GM23338 (cell line): ENCODE measurements at regions not wholly inside any gene's neighbourhood (a gene's known extent, or its start where the extent isn't known, plus 50 kb on each side); places are given as distances from the start of the nearest gene placed in this dataset.

Source experiments
- ATAC-seq: fragments of 200-7000 bp; cut with Tn5 transposase; 3 replicates; pipeline ENCODE4 v1.9.1; 2020
- DNase-seq: peaks from one replicate; pipeline ENCODE4 v3.0.0-alpha.2; 2015; ENCODE audit warnings: low spot score
- H2AFZ ChIP-seq: fragments of 200-600 bp; sonication (generic); 2 replicates; pipeline ENCODE4 v1.8.0; 2016; ENCODE audit warnings: antibody characterized with exemption, mild to moderate bottlenecking, moderate library complexity
- H3F3A ChIP-seq: fragments of 200-600 bp; sonication (generic); replicated peaks from 2 replicates; pipeline ENCODE4 v1.8.0; 2017; ENCODE audit warnings: antibody characterized with exemption, mixed run types, low read depth
- H3K27ac ChIP-seq: fragments of 200-600 bp; sonication (generic); 2 replicates; pipeline ENCODE4 v1.6.1; 2016; ENCODE audit warnings: low read depth
- H3K27me3 ChIP-seq: fragments of 200-600 bp; sonication (generic); 2 replicates; pipeline ENCODE4 v1.8.0; 2016; ENCODE audit warnings: mild to moderate bottlenecking, mixed run types, moderate library complexity; ENCODE audit not compliant: insufficient read depth
- H3K36me3 ChIP-seq: fragments of 200-600 bp; sonication (generic); 2 replicates; pipeline ENCODE4 v1.8.0; 2016; ENCODE audit warnings: mild to moderate bottlenecking; ENCODE audit not compliant: insufficient read depth
- H3K4me1 ChIP-seq: fragments of 200-600 bp; sonication (generic); 2 replicates; pipeline ENCODE4 v1.8.0; 2016; ENCODE audit warnings: mild to moderate bottlenecking, moderate library complexity; ENCODE audit not compliant: insufficient read depth
- H3K4me2 ChIP-seq: fragments of 200-600 bp; sonication (generic); 2 replicates; pipeline ENCODE4 v1.7.1; 2017; ENCODE audit warnings: mixed run types
- H3K4me3 ChIP-seq: fragments of 200-600 bp; sonication (generic); 2 replicates; pipeline ENCODE4 v1.6.1; 2016; ENCODE audit warnings: mixed run types
- H3K79me2 ChIP-seq: fragments of 200-600 bp; sonication (generic); replicated peaks from 2 replicates; pipeline ENCODE4 v1.8.0; 2017; ENCODE audit warnings: mild to moderate bottlenecking; ENCODE audit not compliant: insufficient read depth
- H3K9me2 ChIP-seq: fragments of 200-600 bp; sonication (generic); 2 replicates; pipeline ENCODE4 v1.8.0; 2017; ENCODE audit not compliant: insufficient read depth
- H4K20me1 ChIP-seq: fragments of 200-600 bp; sonication (generic); replicated peaks from 2 replicates; pipeline ENCODE4 v1.8.0; 2017; ENCODE audit warnings: mild to moderate bottlenecking; ENCODE audit not compliant: insufficient read depth
- H3K27ac Mint-ChIP-seq: 2 replicates; pipeline ENCODE4 v1.8.0; 2020; ENCODE audit warnings: inconsistent platforms, mild to moderate bottlenecking, moderate library complexity, mixed read lengths
- H3K27me3 Mint-ChIP-seq: 3 replicates; pipeline ENCODE4 v1.8.0; 2022; ENCODE audit warnings: low read depth, mild to moderate bottlenecking, moderate library complexity, mixed read lengths, inconsistent platforms; ENCODE audit not compliant: insufficient read depth, poor library complexity
- H3K36me3 Mint-ChIP-seq: 3 replicates; pipeline ENCODE4 v1.8.0; 2021; ENCODE audit warnings: low read depth, mild to moderate bottlenecking, inconsistent platforms, moderate library complexity, mixed read lengths
- H3K4me1 Mint-ChIP-seq: 3 replicates; pipeline ENCODE4 v1.8.0; 2020; ENCODE audit warnings: mild to moderate bottlenecking, inconsistent platforms, mixed read lengths
- H3K4me3 Mint-ChIP-seq: 3 replicates; pipeline ENCODE4 v1.8.0; 2021; ENCODE audit warnings: moderate library complexity, mild to moderate bottlenecking, inconsistent platforms, mixed read lengths
- H3K9me3 Mint-ChIP-seq: 3 replicates; pipeline ENCODE4 v1.8.0; 2020; ENCODE audit warnings: moderate library complexity, mild to moderate bottlenecking, inconsistent platforms, mixed read lengths
- CREB1 ChIP-seq: fragments of 250-450 bp; sonication (Bioruptor Pico); IDR thresholded peaks from 2 replicates; pipeline ENCODE4 v1.5.0; 2020; ENCODE audit warnings: low read depth, mild to moderate bottlenecking, moderate library complexity
- CTCF ChIP-seq, 2 experiments: fragments of 200-600 bp in 1 of 2; sonication (generic) in 1 of 2; conservative IDR thresholded peaks; 2 replicates each; pipeline versions ENCODE4 v1.5.1 to v1.6.1; 2016 to 2017; ENCODE audit warnings: antibody characterized with exemption in 2 of 2, low read depth in 2 of 2, mild to moderate bottlenecking in 2 of 2, moderate library complexity in 1 of 2
- EZH2 ChIP-seq: fragments of 200-600 bp; sonication (generic); IDR thresholded peaks from one replicate; pipeline ENCODE4 v1.8.0; 2017; ENCODE audit warnings: antibody characterized with exemption, mild to moderate bottlenecking, low read depth; ENCODE audit not compliant: unreplicated experiment
- EZH2phosphoT487 ChIP-seq: fragments of 200-600 bp; sonication (generic); IDR thresholded peaks from one replicate; pipeline ENCODE4 v1.8.1; 2018; ENCODE audit warnings: antibody characterized with exemption; ENCODE audit not compliant: unreplicated experiment
- JUNB ChIP-seq: IDR thresholded peaks from one replicate; pipeline ENCODE4 v1.6.1; 2016; ENCODE audit warnings: antibody characterized with exemption; ENCODE audit not compliant: unreplicated experiment
- NANOG ChIP-seq: IDR thresholded peaks from 2 replicates; pipeline ENCODE4 v1.6.1; 2016; ENCODE audit warnings: antibody characterized with exemption, borderline replicate concordance
- POLR2AphosphoS5 ChIP-seq: IDR thresholded peaks from 2 replicates; pipeline ENCODE4 v1.6.1; 2016; ENCODE audit warnings: antibody characterized with exemption, low read depth
- STAT1 ChIP-seq: IDR thresholded peaks from one replicate; pipeline ENCODE4 v1.6.1; 2016; ENCODE audit warnings: antibody characterized with exemption; ENCODE audit not compliant: unreplicated experiment
- ZNF114 ChIP-seq: fragments of 250-450 bp; sonication (Bioruptor Pico); IDR thresholded peaks from 2 replicates; pipeline ENCODE4 v1.5.0; 2020; ENCODE audit warnings: mild to moderate bottlenecking, moderate library complexity
- ZNF331 ChIP-seq: fragments of 250-450 bp; sonication (Bioruptor Pico); IDR thresholded peaks from 2 replicates; pipeline ENCODE4 v1.5.0; 2020; ENCODE audit warnings: low read depth, mild to moderate bottlenecking, moderate library complexity
- TF ChIP-seq, protein P1 (sequence below): IDR thresholded peaks from one replicate; pipeline ENCODE4 v1.6.1; 2018; ENCODE audit warnings: antibody characterized with exemption; ENCODE audit not compliant: unreplicated experiment
- TF ChIP-seq, protein P2 (sequence below): fragments of 250-450 bp; sonication (Bioruptor Pico); IDR thresholded peaks from 2 replicates; pipeline ENCODE4 v1.5.0; 2020; ENCODE audit warnings: mild to moderate bottlenecking, moderate library complexity
- TF ChIP-seq, protein P3 (sequence below): IDR thresholded peaks from 2 replicates; pipeline ENCODE4 v1.6.1; 2016; ENCODE audit warnings: antibody characterized with exemption

GRCh38 chr2:153557714-153558113 is 79.2 kb upstream of the RPRM start:
- Mint-ChIP-seq H3K4me3 (no peak overlapping the region), H3K36me3 (no peaks in the 10 kb centered on the region; the same call in 1 of the 3 replicates)
- no peak overlapping the region for H3K27ac ChIP-seq

More at GRCh38 chr2:153557714-153558113, 79.2 kb upstream of the RPRM start:
- no peaks in the 10 kb centered on the region for H3K27me3 Mint-ChIP-seq
- Histone ChIP-seq H3K27me3 (no peaks in the 10 kb centered on the region), H4K20me1 (no peaks in the 10 kb centered on the region), H3K4me2 (no peak overlapping the region), H3K9me2 (no peaks in the 10 kb centered on the region), H2AFZ (no peak overlapping the region), H3F3A (no peaks in the 10 kb centered on the region), H3K4me1 (no peaks in the 10 kb centered on the region), H3K79me2 (no peaks in the 10 kb centered on the region), H3K4me3 (no peak overlapping the region), H3K36me3 (no peaks in the 10 kb centered on the region; the same call in 1 of the 2 replicates)
- peaks cover 5% of the 10 kb centered on the region; the same call in 1 of the 3 replicates for H3K9me3 Mint-ChIP-seq
- H3K4me1 Mint-ChIP-seq, result no peaks in the 10 kb centered on the region
- H3K27ac Mint-ChIP-seq, result no peak overlapping the region
- DNase-seq (no peak), ATAC-seq (no peak)
- no peak for TF ChIP-seq CREB1 (CRISPR knock-in tag)
- TF ChIP-seq ZNF331, result no peak
- TF ChIP-seq POLR2AphosphoS5, result no peak
- no peak for TF ChIP-seq EZH2phosphoT487
- no peak for TF ChIP-seq NANOG
- TF ChIP-seq, protein P1, sequence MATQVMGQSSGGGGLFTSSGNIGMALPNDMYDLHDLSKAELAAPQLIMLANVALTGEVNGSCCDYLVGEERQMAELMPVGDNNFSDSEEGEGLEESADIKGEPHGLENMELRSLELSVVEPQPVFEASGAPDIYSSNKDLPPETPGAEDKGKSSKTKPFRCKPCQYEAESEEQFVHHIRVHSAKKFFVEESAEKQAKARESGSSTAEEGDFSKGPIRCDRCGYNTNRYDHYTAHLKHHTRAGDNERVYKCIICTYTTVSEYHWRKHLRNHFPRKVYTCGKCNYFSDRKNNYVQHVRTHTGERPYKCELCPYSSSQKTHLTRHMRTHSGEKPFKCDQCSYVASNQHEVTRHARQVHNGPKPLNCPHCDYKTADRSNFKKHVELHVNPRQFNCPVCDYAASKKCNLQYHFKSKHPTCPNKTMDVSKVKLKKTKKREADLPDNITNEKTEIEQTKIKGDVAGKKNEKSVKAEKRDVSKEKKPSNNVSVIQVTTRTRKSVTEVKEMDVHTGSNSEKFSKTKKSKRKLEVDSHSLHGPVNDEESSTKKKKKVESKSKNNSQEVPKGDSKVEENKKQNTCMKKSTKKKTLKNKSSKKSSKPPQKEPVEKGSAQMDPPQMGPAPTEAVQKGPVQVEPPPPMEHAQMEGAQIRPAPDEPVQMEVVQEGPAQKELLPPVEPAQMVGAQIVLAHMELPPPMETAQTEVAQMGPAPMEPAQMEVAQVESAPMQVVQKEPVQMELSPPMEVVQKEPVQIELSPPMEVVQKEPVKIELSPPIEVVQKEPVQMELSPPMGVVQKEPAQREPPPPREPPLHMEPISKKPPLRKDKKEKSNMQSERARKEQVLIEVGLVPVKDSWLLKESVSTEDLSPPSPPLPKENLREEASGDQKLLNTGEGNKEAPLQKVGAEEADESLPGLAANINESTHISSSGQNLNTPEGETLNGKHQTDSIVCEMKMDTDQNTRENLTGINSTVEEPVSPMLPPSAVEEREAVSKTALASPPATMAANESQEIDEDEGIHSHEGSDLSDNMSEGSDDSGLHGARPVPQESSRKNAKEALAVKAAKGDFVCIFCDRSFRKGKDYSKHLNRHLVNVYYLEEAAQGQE, result no peak
- TF ChIP-seq, protein P2, sequence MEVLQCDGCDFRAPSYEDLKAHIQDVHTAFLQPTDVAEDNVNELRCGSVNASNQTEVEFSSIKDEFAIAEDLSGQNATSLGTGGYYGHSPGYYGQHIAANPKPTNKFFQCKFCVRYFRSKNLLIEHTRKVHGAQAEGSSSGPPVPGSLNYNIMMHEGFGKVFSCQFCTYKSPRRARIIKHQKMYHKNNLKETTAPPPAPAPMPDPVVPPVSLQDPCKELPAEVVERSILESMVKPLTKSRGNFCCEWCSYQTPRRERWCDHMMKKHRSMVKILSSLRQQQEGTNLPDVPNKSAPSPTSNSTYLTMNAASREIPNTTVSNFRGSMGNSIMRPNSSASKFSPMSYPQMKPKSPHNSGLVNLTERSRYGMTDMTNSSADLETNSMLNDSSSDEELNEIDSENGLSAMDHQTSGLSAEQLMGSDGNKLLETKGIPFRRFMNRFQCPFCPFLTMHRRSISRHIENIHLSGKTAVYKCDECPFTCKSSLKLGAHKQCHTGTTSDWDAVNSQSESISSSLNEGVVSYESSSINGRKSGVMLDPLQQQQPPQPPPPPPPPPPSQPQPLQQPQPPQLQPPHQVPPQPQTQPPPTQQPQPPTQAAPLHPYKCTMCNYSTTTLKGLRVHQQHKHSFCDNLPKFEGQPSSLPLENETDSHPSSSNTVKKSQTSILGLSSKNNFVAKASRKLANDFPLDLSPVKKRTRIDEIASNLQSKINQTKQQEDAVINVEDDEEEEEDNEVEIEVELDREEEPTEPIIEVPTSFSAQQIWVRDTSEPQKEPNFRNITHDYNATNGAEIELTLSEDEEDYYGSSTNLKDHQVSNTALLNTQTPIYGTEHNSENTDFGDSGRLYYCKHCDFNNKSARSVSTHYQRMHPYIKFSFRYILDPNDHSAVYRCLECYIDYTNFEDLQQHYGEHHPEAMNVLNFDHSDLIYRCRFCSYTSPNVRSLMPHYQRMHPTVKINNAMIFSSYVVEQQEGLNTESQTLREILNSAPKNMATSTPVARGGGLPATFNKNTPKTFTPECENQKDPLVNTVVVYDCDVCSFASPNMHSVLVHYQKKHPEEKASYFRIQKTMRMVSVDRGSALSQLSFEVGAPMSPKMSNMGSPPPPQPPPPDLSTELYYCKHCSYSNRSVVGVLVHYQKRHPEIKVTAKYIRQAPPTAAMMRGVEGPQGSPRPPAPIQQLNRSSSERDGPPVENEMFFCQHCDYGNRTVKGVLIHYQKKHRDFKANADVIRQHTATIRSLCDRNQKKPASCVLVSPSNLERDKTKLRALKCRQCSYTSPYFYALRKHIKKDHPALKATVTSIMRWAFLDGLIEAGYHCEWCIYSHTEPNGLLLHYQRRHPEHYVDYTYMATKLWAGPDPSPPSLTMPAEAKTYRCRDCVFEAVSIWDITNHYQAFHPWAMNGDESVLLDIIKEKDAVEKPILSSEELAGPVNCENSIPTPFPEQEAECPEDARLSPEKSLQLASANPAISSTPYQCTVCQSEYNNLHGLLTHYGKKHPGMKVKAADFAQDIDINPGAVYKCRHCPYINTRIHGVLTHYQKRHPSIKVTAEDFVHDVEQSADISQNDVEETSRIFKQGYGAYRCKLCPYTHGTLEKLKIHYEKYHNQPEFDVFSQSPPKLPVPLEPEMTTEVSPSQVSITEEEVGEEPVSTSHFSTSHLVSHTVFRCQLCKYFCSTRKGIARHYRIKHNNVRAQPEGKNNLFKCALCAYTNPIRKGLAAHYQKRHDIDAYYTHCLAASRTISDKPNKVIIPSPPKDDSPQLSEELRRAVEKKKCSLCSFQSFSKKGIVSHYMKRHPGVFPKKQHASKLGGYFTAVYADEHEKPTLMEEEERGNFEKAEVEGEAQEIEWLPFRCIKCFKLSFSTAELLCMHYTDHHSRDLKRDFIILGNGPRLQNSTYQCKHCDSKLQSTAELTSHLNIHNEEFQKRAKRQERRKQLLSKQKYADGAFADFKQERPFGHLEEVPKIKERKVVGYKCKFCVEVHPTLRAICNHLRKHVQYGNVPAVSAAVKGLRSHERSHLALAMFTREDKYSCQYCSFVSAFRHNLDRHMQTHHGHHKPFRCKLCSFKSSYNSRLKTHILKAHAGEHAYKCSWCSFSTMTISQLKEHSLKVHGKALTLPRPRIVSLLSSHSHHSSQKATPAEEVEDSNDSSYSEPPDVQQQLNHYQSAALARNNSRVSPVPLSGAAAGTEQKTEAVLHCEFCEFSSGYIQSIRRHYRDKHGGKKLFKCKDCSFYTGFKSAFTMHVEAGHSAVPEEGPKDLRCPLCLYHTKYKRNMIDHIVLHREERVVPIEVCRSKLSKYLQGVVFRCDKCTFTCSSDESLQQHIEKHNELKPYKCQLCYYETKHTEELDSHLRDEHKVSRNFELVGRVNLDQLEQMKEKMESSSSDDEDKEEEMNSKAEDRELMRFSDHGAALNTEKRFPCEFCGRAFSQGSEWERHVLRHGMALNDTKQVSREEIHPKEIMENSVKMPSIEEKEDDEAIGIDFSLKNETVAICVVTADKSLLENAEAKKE (CRISPR knock-in tag), result no peak
- TF ChIP-seq JUNB, result no peak
- no peak for TF ChIP-seq EZH2
- TF ChIP-seq ZNF114 (CRISPR knock-in tag), result no peak
- TF ChIP-seq STAT1, result no peak
- no peak for TF ChIP-seq CTCF (conservative IDR thresholded peaks at IDR 0.05; ENCODE audit: low read depth in 2 of 2)
- TF ChIP-seq, protein P3, sequence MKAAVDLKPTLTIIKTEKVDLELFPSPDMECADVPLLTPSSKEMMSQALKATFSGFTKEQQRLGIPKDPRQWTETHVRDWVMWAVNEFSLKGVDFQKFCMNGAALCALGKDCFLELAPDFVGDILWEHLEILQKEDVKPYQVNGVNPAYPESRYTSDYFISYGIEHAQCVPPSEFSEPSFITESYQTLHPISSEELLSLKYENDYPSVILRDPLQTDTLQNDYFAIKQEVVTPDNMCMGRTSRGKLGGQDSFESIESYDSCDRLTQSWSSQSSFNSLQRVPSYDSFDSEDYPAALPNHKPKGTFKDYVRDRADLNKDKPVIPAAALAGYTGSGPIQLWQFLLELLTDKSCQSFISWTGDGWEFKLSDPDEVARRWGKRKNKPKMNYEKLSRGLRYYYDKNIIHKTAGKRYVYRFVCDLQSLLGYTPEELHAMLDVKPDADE, result no peak
